IMR-90 (cell line): ENCODE measurements at regions not wholly inside any gene's neighbourhood (a gene's known extent, or its start where the extent isn't known, plus 50 kb on each side); places are given as distances from the start of the nearest gene placed in this dataset.

Source experiments
- BHLHE40 ChIP-seq: fragments of 150-350 bp; IDR thresholded peaks from 2 replicates; pipeline ENCODE4 v1.6.1; 2016; ENCODE audit warnings: mild to moderate bottlenecking, low read depth, low read length
- CTCF ChIP-seq: conservative IDR thresholded peaks from 2 replicates; pipeline ENCODE4 v1.5.1; 2012; ENCODE audit warnings: mild to moderate bottlenecking, low read depth, low read length, improper control_type of control experiment
- MAZ ChIP-seq: IDR thresholded peaks from 2 replicates; pipeline ENCODE4 v1.6.1; 2012; ENCODE audit warnings: low read depth, mild to moderate bottlenecking, low read length, improper control_type of control experiment, moderate library complexity, borderline replicate concordance
- MXI1 ChIP-seq: IDR thresholded peaks from 2 replicates; pipeline ENCODE4 v1.6.1; 2012; ENCODE audit warnings: low read depth, mild to moderate bottlenecking, low read length, moderate library complexity, borderline replicate concordance
- POLR2A ChIP-seq: IDR thresholded peaks from 2 replicates; pipeline ENCODE4 v1.6.1; 2012; ENCODE audit warnings: mild to moderate bottlenecking, low read depth, low read length
- RCOR1 ChIP-seq: IDR thresholded peaks from 2 replicates; pipeline ENCODE4 v1.6.1; 2012; ENCODE audit warnings: mild to moderate bottlenecking, low read length, improper control_type of control experiment; ENCODE audit not compliant: insufficient replicate concordance
- RFX5 ChIP-seq: IDR thresholded peaks from 2 replicates; pipeline ENCODE4 v1.8.0; 2012; ENCODE audit warnings: low read depth, mild to moderate bottlenecking, low read length, moderate library complexity
- SMC3 ChIP-seq: fragments of 150-350 bp; IDR thresholded peaks from 2 replicates; pipeline ENCODE4 v1.6.1; 2016; ENCODE audit warnings: low read depth, mild to moderate bottlenecking, antibody characterized with exemption, low read length, moderate library complexity
- USF2 ChIP-seq: fragments of 150-350 bp; IDR thresholded peaks from 2 replicates; pipeline ENCODE4 v1.6.1; 2017; ENCODE audit warnings: mild to moderate bottlenecking, antibody characterized with exemption, low read length, low read depth

- TF ChIP-seq RCOR1 (no peak), CTCF (no peak), USF2 (no peak), MXI1 (no peak), RFX5 (no peak), BHLHE40 (no peak), POLR2A (no peak), MAZ (no peak), SMC3 (no peak)
Measured at GRCh38 chr2:173468266-173468793, 113.7 kb downstream of the CDCA7 start.
